ENCODE measurements at regions not wholly inside any gene's neighbourhood (a gene's known extent, or its start where the extent isn't known, plus 50 kb on each side); places are given as distances from the start of the nearest gene placed in this dataset.

- TF ChIP-seq CTCF (IDR thresholded peaks at IDR 0.05) (no peak), POLR2A (IDR thresholded peaks at IDR 0.05) (no peak)
Observed at GRCh38 chr3:20556661-20557060, 370.7 kb upstream of the SGO1 start.

Measured in testis (tissue), 2 donors.